WTC11 (cell line): ENCODE measurements at regions not wholly inside any gene's neighbourhood (a gene's known extent, or its start where the extent isn't known, plus 50 kb on each side); places are given as distances from the start of the nearest gene placed in this dataset.

Experiments used
- ATAC-seq: fragments of 200-7000 bp; cut with Tn5 transposase; 2 replicates; pipeline ENCODE4 v1.10.0; 2021; ENCODE audit warnings: mild to moderate bottlenecking, moderate library complexity
- CTCF ChIA-PET: fragments of 300-600 bp; sonication (Branson Sonifier 250); formaldehyde crosslinking; loops from one replicate; lab custom pipeline; 2021; ENCODE audit warnings: antibody characterized with exemption; lab: Charles Lee
- POLR2A ChIA-PET: fragments of 350-600 bp; sonication (Branson Sonifier 250); formaldehyde crosslinking; loops from one replicate; lab custom pipeline; 2021; ENCODE audit warnings: antibody characterized with exemption; lab: Charles Lee
- DNase-seq: peaks from one replicate; pipeline ENCODE4 v3.0.0; 2021; ENCODE audit warnings: low spot score
- H3K27ac Mint-ChIP-seq: 2 replicates; pipeline ENCODE4 v1.8.0; 2021; ENCODE audit warnings: mixed read lengths
- H3K27me3 Mint-ChIP-seq: 2 replicates; pipeline ENCODE4 v1.8.0; 2021; ENCODE audit warnings: low read depth, mild to moderate bottlenecking, moderate library complexity, mixed read lengths
- H3K36me3 Mint-ChIP-seq: 2 replicates; pipeline ENCODE4 v1.8.0; 2021; ENCODE audit warnings: mixed read lengths
- H3K4me1 Mint-ChIP-seq: 2 replicates; pipeline ENCODE4 v1.8.0; 2022; ENCODE audit warnings: mixed read lengths
- H3K4me3 Mint-ChIP-seq: 2 replicates; pipeline ENCODE4 v1.8.0; 2021; ENCODE audit warnings: mild to moderate bottlenecking, moderate library complexity, mixed read lengths
- H3K9me3 Mint-ChIP-seq: 2 replicates; pipeline ENCODE4 v1.8.0; 2021; ENCODE audit warnings: mixed read lengths
- AFF4 ChIP-seq: sonication (generic); formaldehyde crosslinking; IDR thresholded peaks from 2 replicates; pipeline ENCODE4 v1.8.1; 2023; ENCODE audit warnings: mild to moderate bottlenecking, missing genetic modification reagents, borderline replicate concordance
- AR ChIP-seq: fragments of 250-450 bp; sonication (Bioruptor Pico); IDR thresholded peaks from 2 replicates; pipeline ENCODE4 v1.9.0; 2021; ENCODE audit warnings: mild to moderate bottlenecking
- ATF1 ChIP-seq: sonication (generic); formaldehyde crosslinking; IDR thresholded peaks from 2 replicates; pipeline ENCODE4 v1.8.1; 2023; ENCODE audit warnings: mild to moderate bottlenecking, moderate library complexity, missing genetic modification reagents
- CDX4 ChIP-seq: fragments of 250-450 bp; sonication (Bioruptor Pico); IDR thresholded peaks from 2 replicates; pipeline ENCODE4 v1.9.0; 2021; ENCODE audit warnings: moderate library complexity, mild to moderate bottlenecking, inconsistent platforms, borderline replicate concordance
- EMX1 ChIP-seq: fragments of 250-450 bp; sonication (Bioruptor Pico); IDR thresholded peaks from 2 replicates; pipeline ENCODE4 v1.8.0; 2021; ENCODE audit warnings: mild to moderate bottlenecking
- ETV6 ChIP-seq: sonication (generic); formaldehyde crosslinking; IDR thresholded peaks from 2 replicates; pipeline ENCODE4 v1.8.1; 2022; ENCODE audit warnings: mild to moderate bottlenecking, missing genetic modification reagents
- FOXK1 ChIP-seq: sonication (generic); formaldehyde crosslinking; IDR thresholded peaks from 2 replicates; pipeline ENCODE4 v1.8.0; 2022; ENCODE audit warnings: mild to moderate bottlenecking, moderate library complexity, missing genetic modification reagents
- KAT7 ChIP-seq: sonication (generic); formaldehyde crosslinking; IDR thresholded peaks from 2 replicates; pipeline ENCODE4 v1.8.1; 2023; ENCODE audit warnings: missing genetic modification reagents, mild to moderate bottlenecking, borderline replicate concordance
- MXD4 ChIP-seq: fragments of 250-450 bp; sonication (Bioruptor Pico); IDR thresholded peaks from 2 replicates; pipeline ENCODE4 v1.8.0; 2021; ENCODE audit warnings: mild to moderate bottlenecking, moderate library complexity, borderline replicate concordance
- PRDM15 ChIP-seq: sonication (generic); formaldehyde crosslinking; IDR thresholded peaks from 2 replicates; pipeline ENCODE4 v1.8.0; 2022; ENCODE audit warnings: missing genetic modification reagents
- TCF7 ChIP-seq: sonication (generic); formaldehyde crosslinking; IDR thresholded peaks from 2 replicates; pipeline ENCODE4 v1.8.0; 2022; ENCODE audit warnings: mild to moderate bottlenecking, low read depth, missing genetic modification reagents, moderate library complexity
- TP53 ChIP-seq: sonication (generic); formaldehyde crosslinking; IDR thresholded peaks from 2 replicates; pipeline ENCODE4 v1.8.1; 2023; ENCODE audit warnings: mild to moderate bottlenecking, missing genetic modification reagents
- ZNF416 ChIP-seq: fragments of 250-450 bp; sonication (Bioruptor Pico); IDR thresholded peaks from 2 replicates; pipeline ENCODE4 v1.9.0; 2021; ENCODE audit warnings: mild to moderate bottlenecking, inconsistent platforms
- ZNF423 ChIP-seq: fragments of 250-450 bp; sonication (Bioruptor Pico); IDR thresholded peaks from 2 replicates; pipeline ENCODE4 v2.1.2; 2022; ENCODE audit warnings: mild to moderate bottlenecking, moderate library complexity
- ZNF671 ChIP-seq: fragments of 250-450 bp; sonication (Bioruptor Pico); IDR thresholded peaks from 2 replicates; pipeline ENCODE4 v1.8.0; 2021; ENCODE audit warnings: mild to moderate bottlenecking
- TF ChIP-seq, protein P1 (sequence below): sonication (generic); formaldehyde crosslinking; IDR thresholded peaks from 2 replicates; pipeline ENCODE4 v1.8.1; 2022; ENCODE audit warnings: missing genetic modification reagents, borderline replicate concordance
- TF ChIP-seq, protein P2 (sequence below): sonication (generic); formaldehyde crosslinking; IDR thresholded peaks from 2 replicates; pipeline ENCODE4 v1.8.0; 2023; ENCODE audit warnings: missing genetic modification reagents, mild to moderate bottlenecking, borderline replicate concordance

DNA sequence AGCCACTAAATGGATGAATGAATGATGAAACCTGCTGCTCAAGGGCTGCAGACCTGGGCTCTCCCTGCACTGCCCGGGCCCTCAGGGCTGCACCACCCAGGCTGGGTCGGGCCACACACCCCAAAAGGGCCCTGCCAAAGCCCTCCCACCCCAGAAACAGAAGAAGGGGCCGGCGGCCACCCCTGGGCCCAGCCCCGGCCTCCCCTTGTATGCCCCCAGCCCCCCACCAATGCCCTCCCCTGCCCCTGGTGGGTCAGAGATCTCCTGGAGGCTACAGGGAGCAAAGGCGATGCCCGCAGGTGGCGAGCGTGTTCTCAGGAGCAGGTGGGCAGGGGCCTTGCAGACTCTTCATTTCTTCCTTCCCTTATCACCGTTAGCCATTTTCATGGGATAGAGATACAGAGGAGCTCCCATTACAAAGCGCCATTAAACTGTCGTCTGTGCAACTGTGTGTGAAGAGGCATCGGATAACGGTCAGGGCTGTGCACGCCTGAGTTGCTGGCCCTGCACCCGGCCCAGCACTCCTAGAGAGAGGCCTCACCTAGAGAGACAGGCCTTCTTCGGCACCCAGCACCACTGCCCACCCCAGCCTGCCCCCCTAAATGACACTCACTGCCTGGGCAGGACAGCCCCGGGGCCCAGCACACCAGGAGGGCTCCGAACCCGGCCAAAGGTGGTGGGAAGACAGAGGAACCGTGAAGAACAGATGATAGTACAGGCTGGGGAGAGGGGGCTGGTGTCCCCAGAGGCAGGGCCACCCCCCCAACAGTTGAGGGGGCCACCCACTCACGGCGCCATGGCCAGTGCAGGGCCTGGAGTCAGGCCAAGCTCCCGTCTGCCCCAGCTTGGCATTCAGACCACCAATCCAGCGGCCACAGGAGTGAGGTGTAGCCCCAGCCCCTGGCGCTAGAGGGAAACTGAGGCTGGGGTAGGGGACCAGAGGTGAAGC is 133.7 kb downstream of the FAM53A start (continued):
- TF ChIP-seq MXD4 (CRISPR knock-in tag) (no peak), AR (no peak), PRDM15 (CRISPR knock-in tag) (no peak)

DNA sequence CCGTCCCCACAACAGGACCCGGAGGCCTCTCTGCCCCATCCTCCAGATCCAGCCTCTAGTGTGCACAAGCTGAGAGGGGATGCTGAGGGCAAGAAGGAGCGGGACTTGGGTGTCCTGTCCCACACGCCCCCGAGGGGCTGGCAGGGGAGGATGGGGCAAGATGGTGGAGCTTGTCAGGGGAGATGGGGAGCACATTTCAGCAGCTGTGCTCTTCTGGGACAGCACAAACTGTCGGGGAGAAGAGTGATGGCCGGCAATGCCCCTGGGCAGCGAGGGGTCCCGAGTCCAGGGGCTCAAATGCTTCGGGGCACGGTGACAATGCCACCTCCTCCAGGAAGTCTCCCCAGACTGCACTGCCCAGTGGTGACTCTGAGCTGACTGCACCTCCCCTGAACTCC is 134.5 kb downstream of the FAM53A start:
- Mint-ChIP-seq H3K27ac (no peak overlapping the region), H3K4me1 (peaks cover 5% of the 10 kb centered on the region), H3K9me3 (no peaks in the 10 kb centered on the region), H3K27me3 (peaks cover 3% of the 10 kb centered on the region; the same call in 1 of the 2 replicates), H3K4me3 (no peak overlapping the region), H3K36me3 (no peaks in the 10 kb centered on the region)
- ChIA-PET POLR2A (interaction anchor here (1.4 kb wide), 1 partner anchor 17 kb away, joined by 3 read pairs; no protein-coding TSS in a partner anchor), CTCF (interaction anchor here (0.6 to 2.2 kb wide), 22 partner anchors 10 to 516 kb away, joined by 3 to 11 read pairs (median 4); no protein-coding TSS in a partner anchor)
- DNase-seq (no peak), ATAC-seq (no peak)
- TF ChIP-seq AFF4 (no peak), ZNF416 (CRISPR knock-in tag) (no peak), FOXK1 (CRISPR knock-in tag) (no peak), CDX4 (CRISPR knock-in tag) (no peak), ZNF423 (CRISPR knock-in tag) (no peak), EMX1 (CRISPR knock-in tag) (no peak), TCF7 (no peak), ZNF671 (CRISPR knock-in tag) (no peak), ATF1 (no peak), KAT7 (CRISPR knock-in tag) (no peak), ETV6 (no peak), TP53 (CRISPR knock-in tag) (no peak)
- TF ChIP-seq, protein P1, sequence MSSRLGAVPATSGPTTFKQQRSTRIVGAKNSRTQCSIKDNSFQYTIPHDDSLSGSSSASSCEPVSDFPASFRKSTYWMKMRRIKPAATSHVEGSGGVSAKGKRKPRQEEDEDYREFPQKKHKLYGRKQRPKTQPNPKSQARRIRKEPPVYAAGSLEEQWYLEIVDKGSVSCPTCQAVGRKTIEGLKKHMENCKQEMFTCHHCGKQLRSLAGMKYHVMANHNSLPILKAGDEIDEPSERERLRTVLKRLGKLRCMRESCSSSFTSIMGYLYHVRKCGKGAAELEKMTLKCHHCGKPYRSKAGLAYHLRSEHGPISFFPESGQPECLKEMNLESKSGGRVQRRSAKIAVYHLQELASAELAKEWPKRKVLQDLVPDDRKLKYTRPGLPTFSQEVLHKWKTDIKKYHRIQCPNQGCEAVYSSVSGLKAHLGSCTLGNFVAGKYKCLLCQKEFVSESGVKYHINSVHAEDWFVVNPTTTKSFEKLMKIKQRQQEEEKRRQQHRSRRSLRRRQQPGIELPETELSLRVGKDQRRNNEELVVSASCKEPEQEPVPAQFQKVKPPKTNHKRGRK (CRISPR knock-in tag), result no peak
- TF ChIP-seq, protein P2, sequence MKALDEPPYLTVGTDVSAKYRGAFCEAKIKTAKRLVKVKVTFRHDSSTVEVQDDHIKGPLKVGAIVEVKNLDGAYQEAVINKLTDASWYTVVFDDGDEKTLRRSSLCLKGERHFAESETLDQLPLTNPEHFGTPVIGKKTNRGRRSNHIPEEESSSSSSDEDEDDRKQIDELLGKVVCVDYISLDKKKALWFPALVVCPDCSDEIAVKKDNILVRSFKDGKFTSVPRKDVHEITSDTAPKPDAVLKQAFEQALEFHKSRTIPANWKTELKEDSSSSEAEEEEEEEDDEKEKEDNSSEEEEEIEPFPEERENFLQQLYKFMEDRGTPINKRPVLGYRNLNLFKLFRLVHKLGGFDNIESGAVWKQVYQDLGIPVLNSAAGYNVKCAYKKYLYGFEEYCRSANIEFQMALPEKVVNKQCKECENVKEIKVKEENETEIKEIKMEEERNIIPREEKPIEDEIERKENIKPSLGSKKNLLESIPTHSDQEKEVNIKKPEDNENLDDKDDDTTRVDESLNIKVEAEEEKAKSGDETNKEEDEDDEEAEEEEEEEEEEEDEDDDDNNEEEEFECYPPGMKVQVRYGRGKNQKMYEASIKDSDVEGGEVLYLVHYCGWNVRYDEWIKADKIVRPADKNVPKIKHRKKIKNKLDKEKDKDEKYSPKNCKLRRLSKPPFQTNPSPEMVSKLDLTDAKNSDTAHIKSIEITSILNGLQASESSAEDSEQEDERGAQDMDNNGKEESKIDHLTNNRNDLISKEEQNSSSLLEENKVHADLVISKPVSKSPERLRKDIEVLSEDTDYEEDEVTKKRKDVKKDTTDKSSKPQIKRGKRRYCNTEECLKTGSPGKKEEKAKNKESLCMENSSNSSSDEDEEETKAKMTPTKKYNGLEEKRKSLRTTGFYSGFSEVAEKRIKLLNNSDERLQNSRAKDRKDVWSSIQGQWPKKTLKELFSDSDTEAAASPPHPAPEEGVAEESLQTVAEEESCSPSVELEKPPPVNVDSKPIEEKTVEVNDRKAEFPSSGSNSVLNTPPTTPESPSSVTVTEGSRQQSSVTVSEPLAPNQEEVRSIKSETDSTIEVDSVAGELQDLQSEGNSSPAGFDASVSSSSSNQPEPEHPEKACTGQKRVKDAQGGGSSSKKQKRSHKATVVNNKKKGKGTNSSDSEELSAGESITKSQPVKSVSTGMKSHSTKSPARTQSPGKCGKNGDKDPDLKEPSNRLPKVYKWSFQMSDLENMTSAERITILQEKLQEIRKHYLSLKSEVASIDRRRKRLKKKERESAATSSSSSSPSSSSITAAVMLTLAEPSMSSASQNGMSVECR (CRISPR knock-in tag), result no peak
